Activated CD4-positive, alpha-beta T cell treated with anti-CD3 and anti-CD28 coated beads, Interleukin-2, amount 50 U/mL, for 1 hour (primary cell): ENCODE measurements at regions not wholly inside any gene's neighbourhood (a gene's known extent, or its start where the extent isn't known, plus 50 kb on each side); places are given as distances from the start of the nearest gene placed in this dataset.
"Not testable (repeated sequence)": the region's sequence is repeated elsewhere in the genome, so short reads cannot be mapped to it uniquely, and the experiment has no call there.

Source experiments
- DNase-seq: peaks from one replicate; pipeline ENCODE4 v3.0.0-alpha.2; 2020

GRCh38 chr5:87784311-87784710 is 371.6 kb upstream of the CCNH start:
- no peak for DNase-seq

- no peak for DNase-seq
Measured at GRCh38 chr5:87782916-87783315, 370.2 kb upstream of the CCNH start.

- DNase-seq, result no peak
Measured at GRCh38 chr5:87781976-87782375, 369.2 kb upstream of the CCNH start.

- DNase-seq, result peak; percentile 73
Measured at GRCh38 chr5:87780831-87781760, 368.4 kb upstream of the CCNH start.

- DNase-seq, result no peak
Measured at GRCh38 chr5:87778876-87779275, 366.1 kb upstream of the CCNH start.

- DNase-seq, result no peak
Measured at GRCh38 chr5:87777877-87778276, 365.1 kb upstream of the CCNH start.

- DNase-seq, result no peak
Measured at GRCh38 chr5:87776785-87777184, 364.1 kb upstream of the CCNH start.

GRCh38 chr5:87776302-87776701 is 363.6 kb upstream of the CCNH start:
- not testable (repeated sequence) for DNase-seq

GRCh38 chr5:87775228-87775627 is 362.5 kb upstream of the CCNH start:
- DNase-seq, result no peak

GRCh38 chr5:87774804-87775203 is 362.1 kb upstream of the CCNH start:
- DNase-seq, result no peak

GRCh38 chr5:87770601-87771121 is 357.9 kb upstream of the CCNH start:
- DNase-seq, result no peak

- DNase-seq, result no peak
Measured at GRCh38 chr5:87770016-87770570, 357.4 kb upstream of the CCNH start.

- DNase-seq, result no peak
Measured at GRCh38 chr5:87769157-87769556, 356.4 kb upstream of the CCNH start.

- DNase-seq, result no peak
Measured at GRCh38 chr5:87768190-87768589, 355.5 kb upstream of the CCNH start.

GRCh38 chr5:87765009-87765408 is 352.3 kb upstream of the CCNH start:
- DNase-seq, result no peak

- DNase-seq, result no peak
Measured at GRCh38 chr5:87762631-87763030, 349.9 kb upstream of the CCNH start.

- DNase-seq, result no peak
Measured at GRCh38 chr5:87756951-87757350, 344.2 kb upstream of the CCNH start.

GRCh38 chr5:87755360-87755759 is 342.6 kb upstream of the CCNH start:
- no peak for DNase-seq

- DNase-seq, result no peak
Measured at GRCh38 chr5:87754009-87754757, 341.5 kb upstream of the CCNH start.

GRCh38 chr5:87752362-87752761 is 339.6 kb upstream of the CCNH start:
- DNase-seq, result no peak

GRCh38 chr5:87751824-87752223 is 339.1 kb upstream of the CCNH start:
- no peak for DNase-seq

- no peak for DNase-seq
Measured at GRCh38 chr5:87746891-87747377, 334.2 kb upstream of the CCNH start.

GRCh38 chr5:87746341-87746740 is 333.6 kb upstream of the CCNH start:
- no peak for DNase-seq
